Activated CD8-positive, alpha-beta memory T cell treated with anti-CD3 and anti-CD28 coated beads for 1 hour (primary cell): ENCODE measurements at regions not wholly inside any gene's neighbourhood (a gene's known extent, or its start where the extent isn't known, plus 50 kb on each side); places are given as distances from the start of the nearest gene placed in this dataset.

Experiments
- DNase-seq, 2 donors: peaks; one replicate each; pipeline ENCODE4 v3.0.0-alpha.2; 2020; ENCODE audit warnings: low read depth in 1 of 2; ENCODE audit errors: extremely low read depth in 1 of 2

DNA sequence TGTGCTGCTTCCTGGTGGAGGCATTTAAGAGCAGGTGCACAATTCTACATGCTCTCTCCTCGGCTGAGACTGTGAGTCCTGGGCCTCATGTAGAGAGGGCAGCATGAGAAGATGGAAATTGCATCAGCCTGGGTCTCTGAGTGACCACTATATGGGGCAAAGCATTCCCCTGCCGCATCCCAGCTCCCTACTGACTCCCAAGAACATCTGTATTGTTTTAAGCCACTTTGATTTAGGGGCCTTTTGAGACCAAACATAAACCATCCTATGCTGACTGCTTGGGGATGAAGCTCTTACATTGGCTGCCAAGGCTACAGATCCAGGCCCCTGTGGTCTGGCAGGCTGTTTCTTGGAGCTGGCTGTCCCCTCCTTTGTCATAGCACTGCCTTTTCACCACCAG is 101.3 kb upstream of the TBX20 start:
- no peak for DNase-seq

DNA sequence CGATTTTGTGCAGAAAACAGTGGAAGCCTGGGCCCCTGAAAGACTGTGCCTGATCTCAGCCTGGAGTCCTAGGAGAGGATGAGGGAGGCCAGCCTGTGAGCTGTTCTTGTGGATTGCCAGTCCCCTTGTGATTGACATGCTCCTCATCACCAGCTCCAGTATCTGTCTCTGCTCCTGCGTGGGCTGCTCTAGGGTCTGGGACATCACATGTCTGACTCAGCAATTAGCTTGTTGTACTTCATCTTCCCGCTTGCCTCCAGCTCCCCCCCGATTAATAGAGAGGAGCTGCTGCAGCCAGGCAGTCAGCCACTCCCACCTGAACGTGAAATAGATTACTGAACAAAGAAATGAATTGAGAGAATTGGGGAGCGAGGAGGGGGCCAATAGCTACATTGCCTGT is 99.6 kb upstream of the TBX20 start:
- no peak for DNase-seq

GRCh38 chr7:35351466-35351865 is 97.6 kb upstream of the TBX20 start:
- DNase-seq, result no peak

DNA sequence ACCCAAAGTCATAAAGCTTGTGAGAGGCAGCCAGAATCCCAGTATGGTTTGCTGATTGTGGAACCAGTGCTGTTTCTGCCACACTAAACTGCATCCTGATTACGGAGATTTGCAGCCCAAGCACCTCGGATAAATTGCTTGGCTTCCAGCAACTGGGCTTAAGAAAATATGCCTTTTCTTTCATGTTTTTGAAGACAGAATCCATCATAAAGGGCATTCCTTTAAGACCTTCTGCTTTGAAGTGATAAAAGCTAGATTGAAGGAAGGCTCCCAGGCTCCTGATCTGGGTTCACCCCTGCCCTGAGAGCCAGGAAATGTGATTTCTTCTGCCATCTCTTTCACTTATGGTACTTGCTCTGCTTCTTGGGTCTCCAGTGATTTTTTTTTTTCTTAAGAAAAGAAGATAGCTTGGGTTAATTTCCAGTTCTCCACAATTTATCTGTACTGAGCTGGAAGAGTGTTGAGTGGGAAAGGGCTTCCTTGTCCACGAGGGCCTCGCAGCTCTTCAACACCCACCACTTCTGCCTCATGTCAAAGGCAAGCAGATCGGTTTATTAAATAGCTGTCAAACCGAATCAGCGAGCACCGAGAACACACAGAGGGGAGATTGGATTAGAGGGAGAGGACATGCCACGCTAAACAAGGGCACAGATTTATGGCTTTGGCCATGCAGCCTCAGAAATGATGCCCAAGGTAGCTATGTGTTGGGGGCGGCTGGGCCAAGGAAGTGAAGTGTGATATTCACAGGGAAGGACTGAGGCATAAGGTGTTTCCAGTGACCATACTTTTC is 94.9 kb upstream of the TBX20 start:
- no peak for DNase-seq

DNA sequence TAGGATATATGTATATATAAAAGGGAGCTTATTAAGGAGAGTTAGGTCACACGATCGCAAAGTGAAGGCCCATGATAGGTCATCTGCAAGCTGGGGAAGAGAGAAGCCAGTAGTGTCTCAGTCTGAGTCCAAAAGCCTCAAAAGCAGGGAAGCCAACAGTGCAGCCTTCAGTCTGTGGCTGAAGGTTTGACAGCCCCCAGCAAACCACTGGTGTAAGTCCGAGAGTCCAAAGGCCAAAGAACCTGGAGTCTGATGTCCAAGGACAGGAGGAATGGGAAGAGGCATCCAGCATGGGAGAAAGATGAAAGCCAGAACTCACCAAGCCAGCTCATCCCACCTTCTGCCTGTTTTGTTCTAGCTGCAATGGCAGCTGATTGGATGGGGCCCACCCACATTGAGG is 88.9 kb upstream of the TBX20 start:
- DNase-seq, result no peak

GRCh38 chr7:35339811-35340210 is 85.9 kb upstream of the TBX20 start:
- DNase-seq, result no peak

DNA sequence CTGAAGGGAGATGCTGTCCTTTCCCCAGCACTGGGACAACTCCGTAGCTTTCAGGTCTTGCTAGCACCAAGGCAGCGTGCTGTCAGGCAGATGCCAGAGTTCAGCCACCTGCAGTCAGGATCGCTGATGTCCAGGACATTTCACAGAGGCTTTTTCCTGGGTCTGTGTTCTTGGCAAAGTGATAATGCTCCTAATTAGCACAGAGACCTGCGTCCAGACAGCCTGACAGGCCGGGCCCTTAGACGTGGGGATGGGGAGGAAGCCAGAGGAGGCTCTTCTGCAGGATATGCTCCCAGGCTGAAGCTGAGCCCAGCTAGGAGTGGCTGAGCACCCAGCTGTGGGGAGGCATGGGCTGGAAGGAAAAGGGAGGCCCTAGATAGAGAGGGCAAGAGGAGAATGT is 82.5 kb upstream of the TBX20 start:
- no peak for DNase-seq

- DNase-seq, result no peak
Observed at GRCh38 chr7:35334506-35334905, 80.6 kb upstream of the TBX20 start.

DNA sequence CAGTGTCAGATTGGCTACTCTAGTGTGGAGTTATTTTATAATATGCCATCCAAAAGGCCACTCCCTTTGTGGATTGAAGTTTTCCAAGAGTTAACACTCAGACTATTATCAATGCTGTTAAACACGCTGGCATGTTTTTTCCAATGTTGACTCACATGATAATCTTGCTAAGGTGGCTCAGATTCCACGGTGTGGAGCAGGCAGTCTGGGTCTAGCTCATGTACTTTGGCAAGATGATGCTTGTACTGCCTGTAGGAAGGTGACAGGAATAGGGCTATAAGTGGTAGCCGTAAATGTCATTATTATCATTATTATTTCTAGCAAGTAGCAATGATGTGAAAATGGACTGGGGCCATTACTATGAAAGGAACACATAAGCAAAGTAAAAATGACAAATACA is 79.4 kb upstream of the TBX20 start:
- no peak for DNase-seq

DNA sequence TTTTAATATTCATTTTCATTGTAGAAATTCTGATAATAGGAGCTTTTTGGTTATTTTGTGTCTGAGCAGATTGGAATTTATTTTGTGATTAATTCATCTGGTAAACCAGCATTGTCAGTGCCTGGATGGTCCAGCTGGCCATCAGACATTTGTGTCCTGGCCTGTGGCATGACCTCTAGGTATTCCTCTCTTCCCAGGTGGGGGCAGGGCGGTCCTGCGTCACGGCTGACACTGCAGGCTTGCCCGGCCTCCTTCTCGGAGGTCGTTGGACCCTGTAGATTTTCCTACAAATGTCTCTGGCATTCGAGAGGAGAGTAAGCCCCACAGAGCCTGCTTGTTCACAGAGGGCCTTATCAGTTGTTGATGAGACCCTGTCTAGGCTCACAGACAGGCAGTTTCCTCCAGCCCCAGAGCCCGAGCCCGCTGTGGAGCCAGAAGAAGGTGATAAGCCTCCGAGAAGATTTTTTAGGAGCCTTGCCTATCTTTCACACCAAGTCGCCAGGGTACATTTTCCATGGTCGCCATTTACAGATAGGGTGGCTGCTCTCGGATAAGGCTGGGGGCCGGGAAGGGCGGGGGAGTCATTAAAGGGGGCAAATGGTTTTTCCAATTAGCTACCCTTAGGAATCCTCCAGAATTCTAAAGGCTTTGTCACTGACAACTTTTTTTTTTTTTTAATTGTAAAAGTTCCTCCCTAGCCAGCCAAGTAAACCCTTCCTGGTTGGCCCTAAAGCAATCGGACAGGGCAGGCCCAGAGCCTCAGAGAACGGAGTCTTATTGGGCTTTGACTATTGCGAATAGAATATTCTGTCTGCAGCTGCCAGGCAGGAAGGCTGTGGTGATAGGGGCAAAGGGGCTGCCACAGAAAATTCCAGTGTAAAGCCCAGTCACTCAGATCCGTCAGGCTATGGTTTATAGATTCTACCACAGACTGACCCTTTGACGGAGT is 78.1 kb upstream of the TBX20 start:
- no peak for DNase-seq

DNA sequence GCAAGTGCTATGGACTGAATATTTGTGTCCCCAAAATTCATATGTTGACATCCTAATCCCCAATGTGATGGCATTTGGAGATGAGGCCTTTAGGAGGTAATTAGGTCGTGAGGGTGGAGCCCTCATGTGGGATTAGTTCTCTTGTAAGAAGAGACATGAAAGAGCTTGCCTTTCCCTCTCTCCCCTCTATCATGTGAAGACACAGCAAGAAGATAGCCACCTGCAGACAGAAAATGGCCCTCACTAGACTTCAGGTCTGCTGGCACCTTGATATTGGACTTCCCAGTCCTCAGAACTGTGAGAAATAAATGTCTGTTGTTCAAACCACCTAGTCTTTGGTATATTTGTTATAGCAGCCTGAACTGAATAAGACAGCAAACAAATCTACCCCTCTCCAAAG is 75.1 kb upstream of the TBX20 start:
- no peak for DNase-seq

GRCh38 chr7:35319606-35320005 is 65.7 kb upstream of the TBX20 start:
- no peak for DNase-seq

DNA sequence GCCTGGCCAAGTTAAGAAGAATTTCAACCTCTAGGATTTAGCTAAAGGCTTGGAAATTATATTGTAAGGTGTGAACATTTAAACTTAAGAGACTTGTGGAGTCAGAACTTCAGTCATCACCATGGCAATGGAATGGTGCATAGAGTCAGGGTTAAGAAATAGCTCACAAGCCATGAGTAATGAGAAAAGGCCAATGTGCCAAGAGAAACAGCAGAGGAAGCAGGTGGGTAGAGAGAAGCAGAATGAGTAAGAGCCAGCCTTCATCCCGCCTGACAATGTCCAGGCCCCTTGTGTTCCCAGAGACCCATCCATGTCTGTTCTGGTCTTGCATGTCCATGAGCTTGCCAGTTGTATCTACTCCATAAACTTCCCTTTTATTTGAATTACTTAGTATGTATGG is 62.6 kb upstream of the TBX20 start:
- no peak for DNase-seq

GRCh38 chr7:35315517-35315916 is 61.6 kb upstream of the TBX20 start:
- DNase-seq, result no peak

DNA sequence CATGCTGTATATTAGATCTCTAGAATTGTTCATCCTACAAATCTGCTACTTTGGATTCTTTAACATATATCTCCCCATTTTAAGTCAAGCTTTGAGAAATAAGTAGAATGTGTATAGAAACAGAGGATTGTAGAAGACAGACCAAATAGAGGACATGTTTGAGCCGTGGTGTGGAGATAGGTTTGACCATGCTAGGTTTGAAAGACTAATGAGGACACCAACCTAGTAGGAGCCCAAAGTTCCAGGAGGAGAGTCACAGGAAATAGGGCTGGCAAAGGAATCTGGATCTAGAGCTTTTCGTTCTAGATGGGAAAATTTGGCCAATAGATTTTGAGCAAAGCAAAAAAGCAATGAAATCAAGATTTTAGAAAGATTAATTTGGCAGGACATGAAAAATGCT is 60.5 kb upstream of the TBX20 start:
- no peak for DNase-seq

DNA sequence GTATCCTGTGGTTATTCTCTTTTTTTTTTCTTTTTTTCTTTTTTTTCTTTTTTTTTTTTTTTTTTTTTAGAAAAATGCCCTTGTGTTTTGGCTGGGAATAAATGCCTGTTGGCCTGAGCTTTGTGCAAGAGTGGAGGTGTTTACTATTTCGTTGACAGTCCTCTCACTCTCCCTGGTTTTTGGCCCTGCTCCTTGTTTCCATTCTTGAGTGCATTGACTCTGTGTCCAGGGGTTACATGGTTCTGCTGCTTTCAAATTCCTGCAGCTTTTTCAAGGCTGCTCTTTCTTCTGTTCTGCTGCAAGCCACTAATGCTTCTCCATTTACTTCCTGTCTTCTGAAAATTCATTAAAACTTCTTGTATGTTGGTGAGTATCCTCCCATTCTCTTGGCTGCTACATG is 59.7 kb upstream of the TBX20 start:
- DNase-seq, result no peak
